ENCODE measurements at regions not wholly inside any gene's neighbourhood (a gene's known extent, or its start where the extent isn't known, plus 50 kb on each side); places are given as distances from the start of the nearest gene placed in this dataset.

DNA sequence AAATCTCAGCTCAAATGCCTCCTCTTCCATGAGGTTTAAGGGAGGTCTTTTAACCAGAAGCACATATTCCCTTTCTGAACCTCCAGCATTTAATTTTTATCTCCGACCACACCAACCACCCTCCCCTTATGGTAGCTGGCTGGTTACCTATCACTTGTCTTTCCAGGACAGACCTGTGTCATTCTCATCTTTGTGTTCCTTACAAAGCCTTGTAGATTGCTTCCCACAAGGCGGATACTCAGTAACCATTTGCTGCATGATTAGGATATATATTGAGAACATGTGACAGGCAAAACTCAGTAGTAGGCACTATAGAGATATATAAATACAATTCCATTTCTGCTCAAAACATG is 119.5 kb downstream of the RPL22L1 start:
- Histone ChIP-seq H4K20me1 (ENCODE audit: insufficient read depth, low read length) (no peaks in the 10 kb centered on the region), H3K4me3 (replicated peaks in 1 of 3; ENCODE audit: low read depth in 2 of 3, low read length in 3 of 3) (no peak overlapping the region), H3K27me3 (ENCODE audit: control insufficient read depth in 2 of 2, insufficient read depth in 2 of 2, low read length in 2 of 2) (peaks cover 0 to 2% of the 10 kb centered on the region in 2 donors), H3K27ac (ENCODE audit: low read depth in 1 of 2, low read length in 2 of 2) (no peak overlapping the region), H3K9ac (ENCODE audit: insufficient read depth, low read length, poor library complexity, severe bottlenecking) (no peak overlapping the region), H3K9me3 (replicated peaks in 1 of 2; ENCODE audit: control insufficient read depth in 1 of 2, insufficient read depth in 1 of 2, low read length in 2 of 2) (no peaks in the 10 kb centered on the region), H2AFZ (ENCODE audit: insufficient read depth, low read depth, low read length, poor library complexity, severe bottlenecking) (no peak overlapping the region), H3K36me3 (replicated peaks in 1 of 2; ENCODE audit: control insufficient read depth in 1 of 2, insufficient read depth in 2 of 2, low read length in 2 of 2) (no peaks in the 10 kb centered on the region), H3K4me2 (replicated peaks; ENCODE audit: extremely low read depth, low read length, poor library complexity, severe bottlenecking) (no peak overlapping the region), H3K4me1 (ENCODE audit: control insufficient read depth in 1 of 2, insufficient read depth in 2 of 2, low read length in 2 of 2) (no peaks in the 10 kb centered on the region), H3K79me2 (ENCODE audit: insufficient read depth, low read length) (no peaks in the 10 kb centered on the region)
- no peaks in the 10 kb centered on the region for H3K4me1 Mint-ChIP-seq
- H3K9me3 Mint-ChIP-seq: peaks cover 0 to 6% (median 2%) of the 10 kb centered on the region in 7 donors
- no peaks in the 10 kb centered on the region for H3K36me3 Mint-ChIP-seq
- intact Hi-C loops (cut with micrococcal nuclease): no loop called here
- no peak for TF ChIP-seq CTCF (IDR thresholded peaks at IDR 0.05)
- WGBS (ENCODE audit: insufficient coverage): no CpG with 5 or more reads among the region's 2 CpGs
- H3K27me3 Mint-ChIP-seq (ENCODE audit: low read depth in 3 of 3): peaks cover 5 to 7% (median 5%) of the 10 kb centered on the region in 3 donors
- no peak for DNase-seq
- no peak overlapping the region for H3K4me3 Mint-ChIP-seq
- no peak overlapping the region for H3K27ac Mint-ChIP-seq

- H2AFZ ChIP-seq (ENCODE audit: insufficient read depth, low read depth, low read length, poor library complexity, severe bottlenecking): no peak overlapping the region
- H3K9ac ChIP-seq (ENCODE audit: insufficient read depth, low read length, poor library complexity, severe bottlenecking): no peak overlapping the region
- TF ChIP-seq CTCF (IDR thresholded peaks at IDR 0.05): no peak
- no peak overlapping the region for H3K4me2 ChIP-seq (replicated peaks; ENCODE audit: extremely low read depth, low read length, poor library complexity, severe bottlenecking)
- Mint-ChIP-seq H3K9me3 (peaks cover 0 to 7% (median 2%) of the 10 kb centered on the region in 7 donors), H3K27me3 (ENCODE audit: low read depth in 3 of 3) (peaks cover 5 to 8% (median 7%) of the 10 kb centered on the region in 3 donors), H3K4me3 (no peak overlapping the region), H3K27ac (no peak overlapping the region), H3K4me1 (no peaks in the 10 kb centered on the region), H3K36me3 (no peaks in the 10 kb centered on the region)
- no peaks in the 10 kb centered on the region for H3K4me1 ChIP-seq (ENCODE audit: control insufficient read depth in 1 of 2, insufficient read depth in 2 of 2, low read length in 2 of 2)
- no peaks in the 10 kb centered on the region for H3K36me3 ChIP-seq (replicated peaks in 1 of 2; ENCODE audit: control insufficient read depth in 1 of 2, insufficient read depth in 2 of 2, low read length in 2 of 2)
- no peaks in the 10 kb centered on the region for H4K20me1 ChIP-seq (ENCODE audit: insufficient read depth, low read length)
- no peaks in the 10 kb centered on the region for H3K79me2 ChIP-seq (ENCODE audit: insufficient read depth, low read length)
- H3K27ac ChIP-seq (ENCODE audit: low read depth in 1 of 2, low read length in 2 of 2): no peak overlapping the region
- DNase-seq: no peak
- intact Hi-C loops (cut with micrococcal nuclease): no loop called here
- peaks cover 0 to 2% of the 10 kb centered on the region in 2 donors for H3K27me3 ChIP-seq (ENCODE audit: control insufficient read depth in 2 of 2, insufficient read depth in 2 of 2, low read length in 2 of 2)
- H3K4me3 ChIP-seq (replicated peaks in 1 of 3; ENCODE audit: low read depth in 2 of 3, low read length in 3 of 3): no peak overlapping the region
- no peaks in the 10 kb centered on the region for H3K9me3 ChIP-seq (replicated peaks in 1 of 2; ENCODE audit: control insufficient read depth in 1 of 2, insufficient read depth in 1 of 2, low read length in 2 of 2)
Measured at GRCh38 chr3:170749765-170750477, 120.1 kb downstream of the RPL22L1 start.
